Transverse colon (tissue), 4 donors: ENCODE measurements at regions not wholly inside any gene's neighbourhood (a gene's known extent, or its start where the extent isn't known, plus 50 kb on each side); places are given as distances from the start of the nearest gene placed in this dataset.

Experiments used
- EP300 ChIP-seq: sonication (generic); formaldehyde crosslinking; IDR thresholded peaks from one replicate; pipeline ENCODE4 v1.6.1; 2017; ENCODE audit warnings: antibody characterized with exemption, low read depth
- POLR2A ChIP-seq: fragments of 450-650 bp; IDR thresholded peaks from one replicate; pipeline ENCODE4 v1.6.1; 2016; ENCODE audit warnings: antibody characterized with exemption, mild to moderate bottlenecking, moderate library complexity
- POLR2AphosphoS5 ChIP-seq, 3 donors: sonication (generic); formaldehyde crosslinking; IDR thresholded peaks; one replicate each; pipeline ENCODE4 v1.6.1; 2016; ENCODE audit warnings: antibody characterized with exemption in 3 of 3
- TF ChIP-seq, protein P1 (sequence below), 5 experiments: fragments of 200-600 bp in 3 of 5; fragments of 450-650 bp in 2 of 5; sonication (generic) in 3 of 5; IDR thresholded peaks; 1 replicate in 2 of 5; 2 replicates in 3 of 5; pipeline ENCODE4 v1.5.1; 2016 to 2017; ENCODE audit warnings: antibody characterized with exemption in 5 of 5, inconsistent platforms in 3 of 5, mild to moderate bottlenecking in 2 of 5, moderate library complexity in 1 of 5

- TF ChIP-seq, protein P1, sequence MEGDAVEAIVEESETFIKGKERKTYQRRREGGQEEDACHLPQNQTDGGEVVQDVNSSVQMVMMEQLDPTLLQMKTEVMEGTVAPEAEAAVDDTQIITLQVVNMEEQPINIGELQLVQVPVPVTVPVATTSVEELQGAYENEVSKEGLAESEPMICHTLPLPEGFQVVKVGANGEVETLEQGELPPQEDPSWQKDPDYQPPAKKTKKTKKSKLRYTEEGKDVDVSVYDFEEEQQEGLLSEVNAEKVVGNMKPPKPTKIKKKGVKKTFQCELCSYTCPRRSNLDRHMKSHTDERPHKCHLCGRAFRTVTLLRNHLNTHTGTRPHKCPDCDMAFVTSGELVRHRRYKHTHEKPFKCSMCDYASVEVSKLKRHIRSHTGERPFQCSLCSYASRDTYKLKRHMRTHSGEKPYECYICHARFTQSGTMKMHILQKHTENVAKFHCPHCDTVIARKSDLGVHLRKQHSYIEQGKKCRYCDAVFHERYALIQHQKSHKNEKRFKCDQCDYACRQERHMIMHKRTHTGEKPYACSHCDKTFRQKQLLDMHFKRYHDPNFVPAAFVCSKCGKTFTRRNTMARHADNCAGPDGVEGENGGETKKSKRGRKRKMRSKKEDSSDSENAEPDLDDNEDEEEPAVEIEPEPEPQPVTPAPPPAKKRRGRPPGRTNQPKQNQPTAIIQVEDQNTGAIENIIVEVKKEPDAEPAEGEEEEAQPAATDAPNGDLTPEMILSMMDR (IDR thresholded peaks at IDR 0.05) = no peak
- TF ChIP-seq EP300 (no peak), POLR2A (no peak), POLR2AphosphoS5 (IDR thresholded peaks at IDR 0.05) (no peak)
These were observed 465.3 kb upstream of the ALCAM start for GRCh38 chr3:104901396-104901795.
